ENCODE measurements at regions not wholly inside any gene's neighbourhood (a gene's known extent, or its start where the extent isn't known, plus 50 kb on each side); places are given as distances from the start of the nearest gene placed in this dataset.

DNA sequence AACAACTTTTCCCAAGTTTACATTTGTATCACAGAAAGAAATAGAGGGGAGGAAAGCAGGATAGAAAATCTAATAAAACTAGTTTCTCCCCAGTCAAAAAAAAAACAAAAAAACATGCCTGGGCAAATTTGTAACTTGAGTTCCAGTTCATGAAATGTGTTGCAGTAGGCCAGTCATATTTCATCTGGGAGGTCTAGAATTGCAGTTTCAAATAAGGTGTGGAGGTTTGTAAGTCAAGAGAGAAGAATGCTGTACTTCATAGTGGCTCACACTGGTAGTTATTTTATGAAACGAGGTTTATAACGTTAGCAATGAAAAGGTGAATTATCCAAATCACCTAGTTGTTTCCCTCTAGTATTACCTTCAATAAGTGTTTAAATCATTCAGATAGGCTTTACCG lies 1313.9 kb upstream of the SLC39A10 start:
- TF ChIP-seq CTCF (IDR thresholded peaks at IDR 0.05) (no peak), POLR2AphosphoS5 (IDR thresholded peaks at IDR 0.05) (no peak)

Data from sigmoid colon (tissue), 4 donors.